ENCODE measurements at regions not wholly inside any gene's neighbourhood (a gene's known extent, or its start where the extent isn't known, plus 50 kb on each side); places are given as distances from the start of the nearest gene placed in this dataset.

GRCh38 chr4:166435449-166435848 lies 562.4 kb downstream of the TLL1 start:
- intact Hi-C loops (cut with micrococcal nuclease): no loop called here
- TF ChIP-seq EZH2 (IDR thresholded peaks at IDR 0.05; ENCODE audit: borderline replicate concordance, insufficient read depth, low read depth, low read length, poor library complexity, severe bottlenecking): no peak
- TF ChIP-seq, protein P1, sequence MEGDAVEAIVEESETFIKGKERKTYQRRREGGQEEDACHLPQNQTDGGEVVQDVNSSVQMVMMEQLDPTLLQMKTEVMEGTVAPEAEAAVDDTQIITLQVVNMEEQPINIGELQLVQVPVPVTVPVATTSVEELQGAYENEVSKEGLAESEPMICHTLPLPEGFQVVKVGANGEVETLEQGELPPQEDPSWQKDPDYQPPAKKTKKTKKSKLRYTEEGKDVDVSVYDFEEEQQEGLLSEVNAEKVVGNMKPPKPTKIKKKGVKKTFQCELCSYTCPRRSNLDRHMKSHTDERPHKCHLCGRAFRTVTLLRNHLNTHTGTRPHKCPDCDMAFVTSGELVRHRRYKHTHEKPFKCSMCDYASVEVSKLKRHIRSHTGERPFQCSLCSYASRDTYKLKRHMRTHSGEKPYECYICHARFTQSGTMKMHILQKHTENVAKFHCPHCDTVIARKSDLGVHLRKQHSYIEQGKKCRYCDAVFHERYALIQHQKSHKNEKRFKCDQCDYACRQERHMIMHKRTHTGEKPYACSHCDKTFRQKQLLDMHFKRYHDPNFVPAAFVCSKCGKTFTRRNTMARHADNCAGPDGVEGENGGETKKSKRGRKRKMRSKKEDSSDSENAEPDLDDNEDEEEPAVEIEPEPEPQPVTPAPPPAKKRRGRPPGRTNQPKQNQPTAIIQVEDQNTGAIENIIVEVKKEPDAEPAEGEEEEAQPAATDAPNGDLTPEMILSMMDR (IDR thresholded peaks at IDR 0.05): no peak
- Histone ChIP-seq H2AFZ (ENCODE audit: insufficient read depth, low read depth, low read length, poor library complexity, severe bottlenecking) (no peak overlapping the region), H3K4me2 (replicated peaks; ENCODE audit: low read depth, low read length, poor library complexity, severe bottlenecking) (no peak overlapping the region), H3K79me2 (ENCODE audit: control insufficient read depth, insufficient read depth, low read length) (no peaks in the 10 kb centered on the region), H3K9ac (ENCODE audit: low read length) (no peak overlapping the region), H3K9me3 (ENCODE audit: control extremely low read depth in 1 of 3, control insufficient read depth in 2 of 3, insufficient read depth in 1 of 3, low read length in 2 of 3) (no peaks in the 10 kb centered on the region), H3K36me3 (replicated peaks in 1 of 2; ENCODE audit: control extremely low read depth in 1 of 2, control insufficient read depth in 1 of 2, extremely low read depth in 1 of 2, insufficient read depth in 2 of 2, low read length in 1 of 2) (no peaks in the 10 kb centered on the region), H4K20me1 (ENCODE audit: control insufficient read depth, insufficient read depth, low read length, poor library complexity, severe bottlenecking) (no peaks in the 10 kb centered on the region), H3K4me3 (ENCODE audit: control extremely low read depth in 1 of 5, extremely low read depth in 1 of 5, insufficient read depth in 1 of 5, low read depth in 2 of 5, low read length in 4 of 5) (no peak overlapping the region), H3K27me3 (replicated peaks in 1 of 4; ENCODE audit: control extremely low read depth in 1 of 4, control insufficient read depth in 3 of 4, insufficient read depth in 4 of 4, low read length in 3 of 4) (no peaks in the 10 kb centered on the region), H3K4me1 (ENCODE audit: control insufficient read depth in 2 of 2, insufficient read depth in 2 of 2, low read length in 2 of 2) (no peaks in the 10 kb centered on the region), H3K27ac (ENCODE audit: low read length in 2 of 2) (no peak overlapping the region)
- no peaks in the 10 kb centered on the region for H3K9me3 Mint-ChIP-seq (ENCODE audit: insufficient read depth)
- DNase-seq (no peak), ATAC-seq (ENCODE audit: low read depth) (no peak)
- ChIA-PET POLR2A (no interaction called here), CTCF (no interaction called here)
- no peak overlapping the region for H3K27ac Mint-ChIP-seq
- H3K27me3 Mint-ChIP-seq: no peaks in the 10 kb centered on the region
- no CpG with 5 or more reads among the region's 1 CpG for WGBS (ENCODE audit: insufficient coverage)
- H3K4me3 Mint-ChIP-seq: no peak overlapping the region
- no peaks in the 10 kb centered on the region for H3K4me1 Mint-ChIP-seq

GRCh38 chr4:166458756-166459155 lies 585.7 kb downstream of the TLL1 start:
- Mint-ChIP-seq H3K27ac (no peak overlapping the region), H3K9me3 (ENCODE audit: insufficient read depth) (no peaks in the 10 kb centered on the region), H3K27me3 (no peaks in the 10 kb centered on the region), H3K4me1 (no peaks in the 10 kb centered on the region), H3K4me3 (no peak overlapping the region)
- DNase-seq (no peak), ATAC-seq (ENCODE audit: low read depth) (no peak)
- no peaks in the 10 kb centered on the region for H4K20me1 ChIP-seq (ENCODE audit: control insufficient read depth, insufficient read depth, low read length, poor library complexity, severe bottlenecking)
- POLR2A ChIA-PET: no interaction called here
- H2AFZ ChIP-seq (ENCODE audit: insufficient read depth, low read depth, low read length, poor library complexity, severe bottlenecking): no peak overlapping the region
- H3K27ac ChIP-seq (ENCODE audit: low read length in 2 of 2): no peak overlapping the region
- H3K79me2 ChIP-seq (ENCODE audit: control insufficient read depth, insufficient read depth, low read length): no peaks in the 10 kb centered on the region
- peaks cover 0 to 1% (median 0%) of the 10 kb centered on the region in 3 donors for H3K9me3 ChIP-seq (ENCODE audit: control extremely low read depth in 1 of 3, control insufficient read depth in 2 of 3, insufficient read depth in 1 of 3, low read length in 2 of 3)
- CTCF ChIA-PET: no interaction called here
- no peaks in the 10 kb centered on the region for H3K36me3 ChIP-seq (replicated peaks in 1 of 2; ENCODE audit: control extremely low read depth in 1 of 2, control insufficient read depth in 1 of 2, extremely low read depth in 1 of 2, insufficient read depth in 2 of 2, low read length in 1 of 2)
- no peak overlapping the region for H3K4me3 ChIP-seq (ENCODE audit: control extremely low read depth in 1 of 5, extremely low read depth in 1 of 5, insufficient read depth in 1 of 5, low read depth in 2 of 5, low read length in 4 of 5)
- intact Hi-C loops (cut with micrococcal nuclease): no loop called here
- TF ChIP-seq EZH2 (IDR thresholded peaks at IDR 0.05; ENCODE audit: borderline replicate concordance, insufficient read depth, low read depth, low read length, poor library complexity, severe bottlenecking): no peak
- TF ChIP-seq, protein P1 (IDR thresholded peaks at IDR 0.05): no peak
- no peak overlapping the region for H3K4me2 ChIP-seq (replicated peaks; ENCODE audit: low read depth, low read length, poor library complexity, severe bottlenecking)
- H3K27me3 ChIP-seq (replicated peaks in 1 of 4; ENCODE audit: control extremely low read depth in 1 of 4, control insufficient read depth in 3 of 4, insufficient read depth in 4 of 4, low read length in 3 of 4): no peaks in the 10 kb centered on the region
- 100% methylated on average over 1 of the region's 1 CpG for WGBS (ENCODE audit: insufficient coverage)
- H3K4me1 ChIP-seq (ENCODE audit: control insufficient read depth in 2 of 2, insufficient read depth in 2 of 2, low read length in 2 of 2): no peaks in the 10 kb centered on the region
- no peak overlapping the region for H3K9ac ChIP-seq (ENCODE audit: low read length)
